Hepatocyte (in vitro differentiated cells): ENCODE measurements at regions not wholly inside any gene's neighbourhood (a gene's known extent, or its start where the extent isn't known, plus 50 kb on each side); places are given as distances from the start of the nearest gene placed in this dataset.

Source experiments
- CTCF ChIP-seq: fragments of 200-600 bp; sonication (generic); IDR thresholded peaks from 2 replicates; pipeline ENCODE4 v1.5.1; 2016; ENCODE audit warnings: antibody characterized with exemption, mild to moderate bottlenecking; ENCODE audit not compliant: poor library complexity
- EZH2 ChIP-seq: fragments of 200-600 bp; sonication (generic); IDR thresholded peaks from 2 replicates; pipeline ENCODE4 v1.6.1; 2016; ENCODE audit warnings: antibody characterized with exemption, mild to moderate bottlenecking, borderline replicate concordance
- EZH2phosphoT487 ChIP-seq: fragments of 200-600 bp; sonication (generic); IDR thresholded peaks from one replicate; pipeline ENCODE4 v1.6.1; 2018; ENCODE audit warnings: antibody characterized with exemption, mild to moderate bottlenecking, low read depth, moderate library complexity; ENCODE audit not compliant: unreplicated experiment, severe bottlenecking

DNA sequence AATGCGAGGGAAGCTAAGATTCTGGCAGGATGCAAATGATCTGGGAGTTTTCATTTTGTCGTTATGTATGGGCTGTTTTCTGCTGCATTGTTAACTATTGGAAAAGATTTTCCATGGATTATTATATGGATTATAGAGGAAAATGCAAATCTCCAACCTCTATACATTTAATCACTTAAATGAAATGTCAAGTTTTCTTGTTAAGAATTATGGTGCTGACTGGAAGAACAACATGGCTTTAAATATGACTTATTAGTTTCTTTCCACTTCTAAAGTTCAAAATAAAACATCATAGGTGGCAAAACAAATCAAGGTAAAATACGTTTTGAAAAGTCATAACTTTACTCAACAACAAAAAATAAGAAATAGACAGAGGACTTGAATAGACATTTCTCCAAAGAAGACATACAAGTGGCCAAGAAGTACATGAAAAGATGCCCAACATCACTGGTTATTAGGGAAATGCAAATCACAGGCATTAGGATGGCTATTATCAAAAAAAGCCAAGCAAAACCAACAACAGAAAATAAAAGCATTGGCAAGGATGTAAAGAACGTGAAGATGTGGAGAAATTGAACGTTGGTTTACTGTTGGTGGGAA is 56.2 kb upstream of the CLDN5 start:
- no peak for TF ChIP-seq EZH2
- TF ChIP-seq CTCF: no peak
- no peak for TF ChIP-seq EZH2phosphoT487
